Lower leg skin (tissue), 4 donors: ENCODE measurements at regions not wholly inside any gene's neighbourhood (a gene's known extent, or its start where the extent isn't known, plus 50 kb on each side); places are given as distances from the start of the nearest gene placed in this dataset.

ENCODE experiments used
- DNase-seq, 2 donors: peaks; one replicate each; pipeline ENCODE4 v3.0.0-alpha.2; 2019; ENCODE audit warnings: low spot score in 2 of 2
- H3K4me3 ChIP-seq: fragments of 200-600 bp; sonication (generic); 2 replicates; pipeline ENCODE4 v1.5.1; 2017; ENCODE audit warnings: mild to moderate bottlenecking, low read depth; ENCODE audit not compliant: poor library complexity, severe bottlenecking
- CTCF ChIP-seq, 3 donors: fragments of 450-650 bp; IDR thresholded peaks; one replicate each; pipeline ENCODE4 v1.5.1; 2016; ENCODE audit warnings: antibody characterized with exemption in 3 of 3, mild to moderate bottlenecking in 3 of 3, moderate library complexity in 2 of 3
- POLR2A ChIP-seq, 2 donors: fragments of 450-650 bp; IDR thresholded peaks; one replicate each; pipeline ENCODE4 v1.6.1; 2016 to 2017; ENCODE audit warnings: antibody characterized with exemption in 2 of 2, mild to moderate bottlenecking in 1 of 2, moderate library complexity in 1 of 2
- WGBS, 2 donors: methylation state at CpG; one replicate each; pipeline ENCODE4 v1.1.5; 2018; 5-methylcytosine and 5-hydroxymethylcytosine counted together
- intact Hi-C: fragments of 100-400 bp; cut with DNase I; formaldehyde crosslinking; loops from one replicate; pipeline ENCODE4 v1.15.0; 2023; ENCODE audit warnings: low total_unique reads

GRCh38 chr16:88305176-88305575 is 77.6 kb upstream of the ZNF469 start:
- TF ChIP-seq POLR2A (IDR thresholded peaks at IDR 0.05) = no peak
- no peak for TF ChIP-seq CTCF (IDR thresholded peaks at IDR 0.05)
- H3K4me3 ChIP-seq = no peak overlapping the region
- intact Hi-C loops = no loop called here
- no peak for DNase-seq
- WGBS, 2 donors = 91 to 92% methylated on average over 14 of the region's 14 CpGs

DNA sequence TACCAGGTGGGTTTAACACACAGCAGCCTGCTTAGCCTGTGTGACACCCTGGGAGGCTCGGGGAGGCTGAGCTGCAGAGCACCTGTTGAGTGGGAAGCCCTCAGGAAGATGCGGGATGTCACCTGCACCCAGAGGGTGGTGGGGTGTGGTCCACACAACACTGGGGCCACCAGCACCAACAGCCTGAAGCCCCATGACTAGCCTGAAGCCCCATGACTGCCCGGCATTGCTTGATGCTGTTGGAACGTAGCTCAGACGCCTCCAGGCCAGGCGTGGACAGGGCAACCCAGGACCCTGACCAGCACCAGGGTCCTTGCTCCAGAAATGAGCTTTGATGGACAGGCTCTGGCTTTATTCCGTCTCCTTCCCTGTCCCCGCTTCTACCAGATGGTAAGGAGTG is 76.3 kb upstream of the ZNF469 start:
- 91 to 92% methylated on average over 8 of the region's 8 CpGs for WGBS, 2 donors
- no peak for TF ChIP-seq POLR2A (IDR thresholded peaks at IDR 0.05)
- TF ChIP-seq CTCF (IDR thresholded peaks at IDR 0.05) = no peak
- DNase-seq = no peak
- no peak overlapping the region for H3K4me3 ChIP-seq
- intact Hi-C loops = no loop called here

- 59 to 60% methylated on average over 6 of the region's 6 CpGs for WGBS, 2 donors
- no peak overlapping the region for H3K4me3 ChIP-seq
- no peak for DNase-seq
- TF ChIP-seq CTCF (IDR thresholded peaks at IDR 0.05) = no peak
- no peak for TF ChIP-seq POLR2A (IDR thresholded peaks at IDR 0.05)
- intact Hi-C loops = no loop called here
Observed at GRCh38 chr16:88306860-88307545, 75.8 kb upstream of the ZNF469 start.

- intact Hi-C loops = no loop called here
- DNase-seq = no peak
- WGBS, 2 donors = 88 to 93% methylated on average over 5 of the region's 5 CpGs
- TF ChIP-seq CTCF (IDR thresholded peaks at IDR 0.05) = no peak
- TF ChIP-seq POLR2A (IDR thresholded peaks at IDR 0.05) = no peak
- H3K4me3 ChIP-seq = no peak overlapping the region
Observed at GRCh38 chr16:88308441-88309173, 74.2 kb upstream of the ZNF469 start.

DNA sequence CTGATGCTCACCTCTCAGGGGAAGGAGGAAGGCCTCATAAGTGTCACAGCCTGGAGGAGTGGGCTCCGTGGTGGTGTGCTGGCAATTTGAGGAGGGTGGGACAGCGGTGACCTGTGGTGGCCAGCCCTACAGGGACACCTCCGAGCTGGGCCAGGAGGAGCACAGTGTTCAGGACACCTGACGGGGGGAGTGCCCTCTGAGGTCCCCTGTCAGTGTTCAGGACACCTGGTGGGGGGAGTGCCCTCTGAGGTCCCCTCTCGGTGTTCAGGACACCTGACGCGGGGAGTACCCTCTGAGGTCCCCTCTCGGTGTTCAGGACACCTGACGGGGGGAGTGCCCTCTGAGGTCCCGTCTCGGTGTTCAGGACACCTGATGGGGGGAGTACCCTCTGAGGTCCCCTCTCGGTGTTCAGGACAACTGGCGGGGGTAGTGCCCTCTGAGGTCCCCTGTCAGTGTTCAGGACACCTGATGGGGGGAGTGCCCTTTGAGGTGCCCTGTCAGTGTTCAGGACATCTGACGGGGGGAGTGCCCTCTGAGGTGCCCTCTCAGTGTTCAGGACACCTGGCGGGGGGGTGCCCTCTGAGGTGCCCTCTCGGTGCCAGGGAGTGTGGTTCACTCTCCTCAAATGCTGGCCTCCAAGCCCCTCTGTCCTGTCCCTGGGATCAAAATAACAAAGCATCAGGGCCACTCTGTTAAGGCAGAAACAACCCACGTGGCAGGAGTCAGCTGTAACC is 73.4 kb upstream of the ZNF469 start:
- TF ChIP-seq CTCF (IDR thresholded peaks at IDR 0.05) (no peak), POLR2A (IDR thresholded peaks at IDR 0.05) (no peak)
- DNase-seq = no peak
- intact Hi-C loops = no loop called here
- H3K4me3 ChIP-seq = no peak overlapping the region
- WGBS, 2 donors = 88 to 95% methylated on average over 15 to 16 of the region's 17 CpGs
